ENCODE measurements at regions not wholly inside any gene's neighbourhood (a gene's known extent, or its start where the extent isn't known, plus 50 kb on each side); places are given as distances from the start of the nearest gene placed in this dataset.

- TF ChIP-seq CTCF (IDR thresholded peaks at IDR 0.05) (no peak), EZH2 (IDR thresholded peaks at IDR 0.05; ENCODE audit: borderline replicate concordance, insufficient read depth, low read depth, low read length, poor library complexity, severe bottlenecking) (no peak)
- ATAC-seq (ENCODE audit: low read depth) (no peak), DNase-seq (no peak)
- no peak overlapping the region for H3K27ac ChIP-seq (ENCODE audit: low read length in 2 of 2)
- no peak overlapping the region for H2AFZ ChIP-seq (ENCODE audit: insufficient read depth, low read depth, low read length, poor library complexity, severe bottlenecking)
- no peaks in the 10 kb centered on the region for H4K20me1 ChIP-seq (ENCODE audit: control insufficient read depth, insufficient read depth, low read length, poor library complexity, severe bottlenecking)
- intact Hi-C loops (cut with micrococcal nuclease): no loop called here
- Mint-ChIP-seq H3K4me1 (no peaks in the 10 kb centered on the region), H3K27ac (no peak overlapping the region), H3K9me3 (ENCODE audit: insufficient read depth) (no peaks in the 10 kb centered on the region), H3K27me3 (no peaks in the 10 kb centered on the region), H3K4me3 (no peak overlapping the region)
- no peak overlapping the region for H3K4me3 ChIP-seq (ENCODE audit: control extremely low read depth in 1 of 5, extremely low read depth in 1 of 5, insufficient read depth in 1 of 5, low read depth in 2 of 5, low read length in 4 of 5)
- peaks cover 0 to 6% (median 0%) of the 10 kb centered on the region in 3 donors for H3K9me3 ChIP-seq (ENCODE audit: control extremely low read depth in 1 of 3, control insufficient read depth in 2 of 3, insufficient read depth in 1 of 3, low read length in 2 of 3)
- H3K4me1 ChIP-seq (ENCODE audit: control insufficient read depth in 2 of 2, insufficient read depth in 2 of 2, low read length in 2 of 2): no peaks in the 10 kb centered on the region
- H3K79me2 ChIP-seq (ENCODE audit: control insufficient read depth, insufficient read depth, low read length): no peaks in the 10 kb centered on the region
- no peak overlapping the region for H3K4me2 ChIP-seq (replicated peaks; ENCODE audit: low read depth, low read length, poor library complexity, severe bottlenecking)
- H3K9ac ChIP-seq (ENCODE audit: low read length): no peak overlapping the region
- H3K36me3 ChIP-seq (replicated peaks in 1 of 2; ENCODE audit: control extremely low read depth in 1 of 2, control insufficient read depth in 1 of 2, extremely low read depth in 1 of 2, insufficient read depth in 2 of 2, low read length in 1 of 2): no peaks in the 10 kb centered on the region
- H3K27me3 ChIP-seq (replicated peaks in 1 of 4; ENCODE audit: control extremely low read depth in 1 of 4, control insufficient read depth in 3 of 4, insufficient read depth in 4 of 4, low read length in 3 of 4): no peaks in the 10 kb centered on the region
- ChIA-PET POLR2A (no interaction called here), CTCF (interaction anchor here (0.6 kb wide), 1 partner anchor 527 kb away, joined by 3 read pairs; no protein-coding TSS in a partner anchor)
Observed at GRCh38 chr1:78291872-78292271, 198.9 kb upstream of the PTGFR start.

GRCh38 chr1:78292361-78292760 lies 198.4 kb upstream of the PTGFR start:
- Histone ChIP-seq H3K4me2 (replicated peaks; ENCODE audit: low read depth, low read length, poor library complexity, severe bottlenecking) (no peak overlapping the region), H2AFZ (ENCODE audit: insufficient read depth, low read depth, low read length, poor library complexity, severe bottlenecking) (no peak overlapping the region), H3K79me2 (ENCODE audit: control insufficient read depth, insufficient read depth, low read length) (no peaks in the 10 kb centered on the region), H3K9ac (ENCODE audit: low read length) (no peak overlapping the region), H3K27ac (ENCODE audit: low read length in 2 of 2) (no peak overlapping the region), H3K27me3 (replicated peaks in 1 of 4; ENCODE audit: control extremely low read depth in 1 of 4, control insufficient read depth in 3 of 4, insufficient read depth in 4 of 4, low read length in 3 of 4) (no peaks in the 10 kb centered on the region), H3K9me3 (ENCODE audit: control extremely low read depth in 1 of 3, control insufficient read depth in 2 of 3, insufficient read depth in 1 of 3, low read length in 2 of 3) (peaks cover 0 to 6% (median 0%) of the 10 kb centered on the region in 3 donors), H3K36me3 (replicated peaks in 1 of 2; ENCODE audit: control extremely low read depth in 1 of 2, control insufficient read depth in 1 of 2, extremely low read depth in 1 of 2, insufficient read depth in 2 of 2, low read length in 1 of 2) (no peaks in the 10 kb centered on the region), H3K4me1 (ENCODE audit: control insufficient read depth in 2 of 2, insufficient read depth in 2 of 2, low read length in 2 of 2) (no peaks in the 10 kb centered on the region), H3K4me3 (ENCODE audit: control extremely low read depth in 1 of 5, extremely low read depth in 1 of 5, insufficient read depth in 1 of 5, low read depth in 2 of 5, low read length in 4 of 5) (no peak overlapping the region), H4K20me1 (ENCODE audit: control insufficient read depth, insufficient read depth, low read length, poor library complexity, severe bottlenecking) (no peaks in the 10 kb centered on the region)
- Mint-ChIP-seq H3K9me3 (ENCODE audit: insufficient read depth) (no peaks in the 10 kb centered on the region), H3K27me3 (no peaks in the 10 kb centered on the region), H3K4me1 (no peaks in the 10 kb centered on the region), H3K27ac (no peak overlapping the region), H3K4me3 (no peak overlapping the region)
- no peak for TF ChIP-seq CTCF (IDR thresholded peaks at IDR 0.05)
- TF ChIP-seq EZH2 (IDR thresholded peaks at IDR 0.05; ENCODE audit: borderline replicate concordance, insufficient read depth, low read depth, low read length, poor library complexity, severe bottlenecking): no peak
- intact Hi-C loops (cut with micrococcal nuclease): no loop called here
- 86% methylated on average over 2 of the region's 3 CpGs for WGBS (ENCODE audit: insufficient coverage)
- ATAC-seq (ENCODE audit: low read depth) (no peak), DNase-seq (no peak)
- POLR2A ChIA-PET: no interaction called here
- CTCF ChIA-PET: no interaction called here

All from B cell (primary cell).